Neural cell (in vitro differentiated cells): ENCODE measurements at regions not wholly inside any gene's neighbourhood (a gene's known extent, or its start where the extent isn't known, plus 50 kb on each side); places are given as distances from the start of the nearest gene placed in this dataset.

ENCODE experiments used
- EP300 ChIP-seq: fragments of 450-650 bp; conservative IDR thresholded peaks from 2 replicates; pipeline ENCODE4 v1.6.1; 2014; ENCODE audit warnings: antibody characterized with exemption, mild to moderate bottlenecking, moderate library complexity; ENCODE audit not compliant: poor library complexity, severe bottlenecking
- EZH2 ChIP-seq: fragments of 200-600, 300-800 bp; shearing (Covaris generic), sonication (generic); IDR thresholded peaks from 2 replicates; pipeline ENCODE4 v1.6.1; 2014; ENCODE audit warnings: antibody characterized with exemption, low read length, borderline replicate concordance, mild to moderate bottlenecking; ENCODE audit not compliant: insufficient read depth, poor library complexity, severe bottlenecking
- POLR2AphosphoS5 ChIP-seq: IDR thresholded peaks from 2 replicates; pipeline ENCODE4 v1.6.1; 2012
- SMC3 ChIP-seq: fragments of 450-650 bp; conservative IDR thresholded peaks from 2 replicates; pipeline ENCODE4 v1.6.1; 2014; ENCODE audit warnings: antibody characterized with exemption, mild to moderate bottlenecking, moderate library complexity; ENCODE audit not compliant: poor library complexity
- TF ChIP-seq, protein P1 (sequence below): fragments of 450-650 bp; IDR thresholded peaks from 2 replicates; pipeline ENCODE4 v1.5.1; 2014; ENCODE audit warnings: antibody characterized with exemption, mild to moderate bottlenecking, moderate library complexity; ENCODE audit not compliant: poor library complexity, severe bottlenecking
- TF ChIP-seq, protein P2 (sequence below): IDR thresholded peaks from 2 replicates; pipeline ENCODE4 v1.6.1; 2012; ENCODE audit warnings: borderline replicate concordance

DNA sequence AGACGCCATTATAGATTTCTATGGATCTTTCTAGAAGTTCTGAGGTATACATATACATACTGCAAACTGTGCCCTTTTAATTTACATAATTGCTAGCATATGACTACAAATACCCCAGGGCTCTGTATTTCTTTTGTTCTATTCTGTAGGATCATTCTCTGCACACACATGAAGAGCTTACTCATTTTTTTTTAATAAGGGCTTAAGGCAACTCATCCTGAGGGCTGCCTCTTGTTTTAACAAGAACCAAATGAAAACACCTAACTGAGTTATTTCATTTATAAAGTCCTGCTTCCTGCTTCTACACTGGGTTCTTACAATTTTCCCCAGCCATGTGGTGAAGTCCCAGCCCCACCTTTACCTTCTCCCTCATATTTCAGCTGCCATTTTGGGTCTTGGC lies 390.5 kb downstream of the IRS1 start:
- TF ChIP-seq, protein P1, sequence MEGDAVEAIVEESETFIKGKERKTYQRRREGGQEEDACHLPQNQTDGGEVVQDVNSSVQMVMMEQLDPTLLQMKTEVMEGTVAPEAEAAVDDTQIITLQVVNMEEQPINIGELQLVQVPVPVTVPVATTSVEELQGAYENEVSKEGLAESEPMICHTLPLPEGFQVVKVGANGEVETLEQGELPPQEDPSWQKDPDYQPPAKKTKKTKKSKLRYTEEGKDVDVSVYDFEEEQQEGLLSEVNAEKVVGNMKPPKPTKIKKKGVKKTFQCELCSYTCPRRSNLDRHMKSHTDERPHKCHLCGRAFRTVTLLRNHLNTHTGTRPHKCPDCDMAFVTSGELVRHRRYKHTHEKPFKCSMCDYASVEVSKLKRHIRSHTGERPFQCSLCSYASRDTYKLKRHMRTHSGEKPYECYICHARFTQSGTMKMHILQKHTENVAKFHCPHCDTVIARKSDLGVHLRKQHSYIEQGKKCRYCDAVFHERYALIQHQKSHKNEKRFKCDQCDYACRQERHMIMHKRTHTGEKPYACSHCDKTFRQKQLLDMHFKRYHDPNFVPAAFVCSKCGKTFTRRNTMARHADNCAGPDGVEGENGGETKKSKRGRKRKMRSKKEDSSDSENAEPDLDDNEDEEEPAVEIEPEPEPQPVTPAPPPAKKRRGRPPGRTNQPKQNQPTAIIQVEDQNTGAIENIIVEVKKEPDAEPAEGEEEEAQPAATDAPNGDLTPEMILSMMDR = no peak
- TF ChIP-seq, protein P2, sequence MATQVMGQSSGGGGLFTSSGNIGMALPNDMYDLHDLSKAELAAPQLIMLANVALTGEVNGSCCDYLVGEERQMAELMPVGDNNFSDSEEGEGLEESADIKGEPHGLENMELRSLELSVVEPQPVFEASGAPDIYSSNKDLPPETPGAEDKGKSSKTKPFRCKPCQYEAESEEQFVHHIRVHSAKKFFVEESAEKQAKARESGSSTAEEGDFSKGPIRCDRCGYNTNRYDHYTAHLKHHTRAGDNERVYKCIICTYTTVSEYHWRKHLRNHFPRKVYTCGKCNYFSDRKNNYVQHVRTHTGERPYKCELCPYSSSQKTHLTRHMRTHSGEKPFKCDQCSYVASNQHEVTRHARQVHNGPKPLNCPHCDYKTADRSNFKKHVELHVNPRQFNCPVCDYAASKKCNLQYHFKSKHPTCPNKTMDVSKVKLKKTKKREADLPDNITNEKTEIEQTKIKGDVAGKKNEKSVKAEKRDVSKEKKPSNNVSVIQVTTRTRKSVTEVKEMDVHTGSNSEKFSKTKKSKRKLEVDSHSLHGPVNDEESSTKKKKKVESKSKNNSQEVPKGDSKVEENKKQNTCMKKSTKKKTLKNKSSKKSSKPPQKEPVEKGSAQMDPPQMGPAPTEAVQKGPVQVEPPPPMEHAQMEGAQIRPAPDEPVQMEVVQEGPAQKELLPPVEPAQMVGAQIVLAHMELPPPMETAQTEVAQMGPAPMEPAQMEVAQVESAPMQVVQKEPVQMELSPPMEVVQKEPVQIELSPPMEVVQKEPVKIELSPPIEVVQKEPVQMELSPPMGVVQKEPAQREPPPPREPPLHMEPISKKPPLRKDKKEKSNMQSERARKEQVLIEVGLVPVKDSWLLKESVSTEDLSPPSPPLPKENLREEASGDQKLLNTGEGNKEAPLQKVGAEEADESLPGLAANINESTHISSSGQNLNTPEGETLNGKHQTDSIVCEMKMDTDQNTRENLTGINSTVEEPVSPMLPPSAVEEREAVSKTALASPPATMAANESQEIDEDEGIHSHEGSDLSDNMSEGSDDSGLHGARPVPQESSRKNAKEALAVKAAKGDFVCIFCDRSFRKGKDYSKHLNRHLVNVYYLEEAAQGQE = no peak
- TF ChIP-seq EP300 (no peak), SMC3 (no peak), POLR2AphosphoS5 (no peak), EZH2 (no peak)
